ENCODE measurements at regions not wholly inside any gene's neighbourhood (a gene's known extent, or its start where the extent isn't known, plus 50 kb on each side); places are given as distances from the start of the nearest gene placed in this dataset.

- DNase-seq (ENCODE audit: low read depth in 2 of 2): no peak
- H3K4me3 ChIP-seq (replicated peaks in 1 of 2; ENCODE audit: low read depth in 2 of 2, low read length in 2 of 2): no peak overlapping the region
- TF ChIP-seq CTCF (IDR thresholded peaks at IDR 0.05; ENCODE audit: low read depth, low read length): no peak
Measured at GRCh38 chr10:130914367-130914766, 397.2 kb downstream of the TCERG1L start.

GRCh38 chr10:130915065-130915464 lies 396.5 kb downstream of the TCERG1L start:
- no peak for TF ChIP-seq CTCF (IDR thresholded peaks at IDR 0.05; ENCODE audit: low read depth, low read length)
- DNase-seq (ENCODE audit: low read depth in 2 of 2): no peak
- H3K4me3 ChIP-seq (replicated peaks in 1 of 2; ENCODE audit: low read depth in 2 of 2, low read length in 2 of 2): no peak overlapping the region

- no peak for TF ChIP-seq CTCF (IDR thresholded peaks at IDR 0.05; ENCODE audit: low read depth, low read length)
- no peak overlapping the region for H3K4me3 ChIP-seq (replicated peaks in 1 of 2; ENCODE audit: low read depth in 2 of 2, low read length in 2 of 2)
- DNase-seq (ENCODE audit: low read depth in 2 of 2): no peak
Measured at GRCh38 chr10:130921461-130921860, 390.1 kb downstream of the TCERG1L start.

GRCh38 chr10:130921911-130922440 lies 389.5 kb downstream of the TCERG1L start:
- DNase-seq (ENCODE audit: low read depth in 2 of 2): no peak
- no peak overlapping the region for H3K4me3 ChIP-seq (replicated peaks in 1 of 2; ENCODE audit: low read depth in 2 of 2, low read length in 2 of 2)
- TF ChIP-seq CTCF (IDR thresholded peaks at IDR 0.05; ENCODE audit: low read depth, low read length): no peak

GRCh38 chr10:130923596-130923995 lies 387.9 kb downstream of the TCERG1L start:
- no peak for DNase-seq (ENCODE audit: low read depth in 2 of 2)
- TF ChIP-seq CTCF (IDR thresholded peaks at IDR 0.05; ENCODE audit: low read depth, low read length): no peak
- H3K4me3 ChIP-seq (replicated peaks in 1 of 2; ENCODE audit: low read depth in 2 of 2, low read length in 2 of 2): no peak overlapping the region

- no peak overlapping the region for H3K4me3 ChIP-seq (replicated peaks in 1 of 2; ENCODE audit: low read depth in 2 of 2, low read length in 2 of 2)
- no peak for TF ChIP-seq CTCF (IDR thresholded peaks at IDR 0.05; ENCODE audit: low read depth, low read length)
- DNase-seq (ENCODE audit: low read depth in 2 of 2): no peak
Measured at GRCh38 chr10:130924138-130924819, 387.2 kb downstream of the TCERG1L start.

GRCh38 chr10:130926442-130926841 lies 385.1 kb downstream of the TCERG1L start:
- DNase-seq (ENCODE audit: low read depth in 2 of 2): no peak
- H3K4me3 ChIP-seq (replicated peaks in 1 of 2; ENCODE audit: low read depth in 2 of 2, low read length in 2 of 2): no peak overlapping the region
- TF ChIP-seq CTCF (IDR thresholded peaks at IDR 0.05; ENCODE audit: low read depth, low read length): no peak
